MM.1S (cell line): ENCODE measurements at regions not wholly inside any gene's neighbourhood (a gene's known extent, or its start where the extent isn't known, plus 50 kb on each side); places are given as distances from the start of the nearest gene placed in this dataset.

Experiments
- DNase-seq: peaks from one replicate; pipeline ENCODE4 v3.0.0-alpha.2; 2015
- H2AFZ ChIP-seq: fragments of 300-600 bp; sonication (generic); 2 replicates; pipeline ENCODE4 v1.6.0; 2016; ENCODE audit warnings: antibody characterized with exemption, low read length
- H3F3A ChIP-seq: fragments of 300-600 bp; sonication (generic); 2 replicates; pipeline ENCODE4 v1.6.1; 2016; ENCODE audit warnings: mild to moderate bottlenecking, antibody characterized with exemption, low read length, moderate library complexity, mixed read lengths; ENCODE audit not compliant: insufficient read depth
- H3K27ac ChIP-seq: fragments of 300-600 bp; sonication (generic); 2 replicates; pipeline ENCODE4 v1.5.1; 2016; ENCODE audit warnings: mild to moderate bottlenecking, low read length
- H3K27me3 ChIP-seq: fragments of 300-600 bp; sonication (generic); replicated peaks from 2 replicates; pipeline ENCODE4 v1.6.0; 2016; ENCODE audit warnings: low read length; ENCODE audit not compliant: insufficient read depth
- H3K36me3 ChIP-seq: fragments of 300-600 bp; sonication (generic); replicated peaks from 2 replicates; pipeline ENCODE4 v1.6.1; 2016; ENCODE audit warnings: mild to moderate bottlenecking, low read length, mixed read lengths; ENCODE audit not compliant: insufficient read depth
- H3K4me1 ChIP-seq: fragments of 300-600 bp; sonication (generic); 2 replicates; pipeline ENCODE4 v1.6.1; 2016; ENCODE audit warnings: low read length, mixed read lengths
- H3K4me2 ChIP-seq: fragments of 300-600 bp; sonication (generic); 2 replicates; pipeline ENCODE4 v1.6.0; 2016; ENCODE audit warnings: low read depth, low read length
- H3K4me3 ChIP-seq: fragments of 300-600 bp; sonication (generic); 2 replicates; pipeline ENCODE4 v1.5.1; 2016; ENCODE audit warnings: low read length, mixed read lengths
- H3K79me2 ChIP-seq: fragments of 300-600 bp; sonication (generic); 2 replicates; pipeline ENCODE4 v1.6.1; 2016; ENCODE audit warnings: mixed run types, low read length, mixed read lengths
- H3K9ac ChIP-seq: fragments of 300-600 bp; sonication (generic); 2 replicates; pipeline ENCODE4 v1.6.1; 2016; ENCODE audit warnings: low read length, mixed read lengths
- H3K9me2 ChIP-seq: fragments of 300-600 bp; sonication (generic); replicated peaks from 2 replicates; pipeline ENCODE4 v1.6.1; 2016; ENCODE audit warnings: mild to moderate bottlenecking, low read length, mixed read lengths; ENCODE audit not compliant: insufficient read depth
- H3K9me3 ChIP-seq: fragments of 300-600 bp; sonication (generic); replicated peaks from 2 replicates; pipeline ENCODE4 v1.6.1; 2016; ENCODE audit warnings: mild to moderate bottlenecking, low read length, mixed read lengths; ENCODE audit not compliant: insufficient read depth
- H4K20me1 ChIP-seq: fragments of 300-600 bp; sonication (generic); 2 replicates; pipeline ENCODE4 v1.6.1; 2016; ENCODE audit warnings: mild to moderate bottlenecking, low read length, moderate library complexity, mixed read lengths; ENCODE audit not compliant: insufficient read depth
- EZH2 ChIP-seq: fragments of 300-600 bp; sonication (generic); optimal IDR thresholded peaks from 2 replicates; pipeline ENCODE3; 2017; ENCODE audit warnings: low read depth, mild to moderate bottlenecking, antibody characterized with exemption, low read length, mixed read lengths
- EZH2phosphoT487 ChIP-seq: fragments of 300-600 bp; sonication (generic); IDR thresholded peaks from 2 replicates; pipeline ENCODE4 v1.6.1; 2018; ENCODE audit warnings: antibody characterized with exemption, low read length
- TF ChIP-seq, protein P1 (sequence below): fragments of 300-600 bp; sonication (generic); IDR thresholded peaks from 2 replicates; pipeline ENCODE4 v1.5.1; 2016; ENCODE audit warnings: antibody characterized with exemption, low read length, mixed read lengths

DNA sequence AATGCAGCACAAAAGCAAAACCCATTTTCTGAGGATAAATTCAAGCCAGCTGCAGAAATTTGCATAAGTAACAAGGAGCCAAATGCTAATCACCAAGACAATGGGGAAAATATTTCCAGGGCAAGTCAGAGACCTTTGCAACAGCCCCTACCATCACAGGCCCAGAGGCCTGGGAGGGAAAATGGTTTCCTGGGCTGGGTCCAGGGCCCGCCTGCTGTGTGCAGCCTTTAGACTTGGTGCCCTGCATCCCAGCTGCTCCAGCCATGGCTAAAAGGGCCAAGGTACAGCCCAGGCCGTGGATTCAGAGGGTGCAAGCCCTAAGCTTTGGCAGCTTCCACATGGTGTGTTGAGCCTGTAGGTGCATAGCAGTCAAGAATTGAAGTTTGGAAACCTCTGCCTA lies 309.5 kb upstream of the SGCG start:
- H3K4me1 ChIP-seq = no peaks in the 10 kb centered on the region
- no peaks in the 10 kb centered on the region for H3K27me3 ChIP-seq
- no peak overlapping the region for H3K9ac ChIP-seq
- H3K79me2 ChIP-seq = no peaks in the 10 kb centered on the region
- no peaks in the 10 kb centered on the region for H4K20me1 ChIP-seq
- H3F3A ChIP-seq = no peaks in the 10 kb centered on the region
- TF ChIP-seq, protein P1, sequence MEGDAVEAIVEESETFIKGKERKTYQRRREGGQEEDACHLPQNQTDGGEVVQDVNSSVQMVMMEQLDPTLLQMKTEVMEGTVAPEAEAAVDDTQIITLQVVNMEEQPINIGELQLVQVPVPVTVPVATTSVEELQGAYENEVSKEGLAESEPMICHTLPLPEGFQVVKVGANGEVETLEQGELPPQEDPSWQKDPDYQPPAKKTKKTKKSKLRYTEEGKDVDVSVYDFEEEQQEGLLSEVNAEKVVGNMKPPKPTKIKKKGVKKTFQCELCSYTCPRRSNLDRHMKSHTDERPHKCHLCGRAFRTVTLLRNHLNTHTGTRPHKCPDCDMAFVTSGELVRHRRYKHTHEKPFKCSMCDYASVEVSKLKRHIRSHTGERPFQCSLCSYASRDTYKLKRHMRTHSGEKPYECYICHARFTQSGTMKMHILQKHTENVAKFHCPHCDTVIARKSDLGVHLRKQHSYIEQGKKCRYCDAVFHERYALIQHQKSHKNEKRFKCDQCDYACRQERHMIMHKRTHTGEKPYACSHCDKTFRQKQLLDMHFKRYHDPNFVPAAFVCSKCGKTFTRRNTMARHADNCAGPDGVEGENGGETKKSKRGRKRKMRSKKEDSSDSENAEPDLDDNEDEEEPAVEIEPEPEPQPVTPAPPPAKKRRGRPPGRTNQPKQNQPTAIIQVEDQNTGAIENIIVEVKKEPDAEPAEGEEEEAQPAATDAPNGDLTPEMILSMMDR = no peak
- TF ChIP-seq EZH2phosphoT487 = no peak
- H3K9me2 ChIP-seq = no peaks in the 10 kb centered on the region
- no peak for DNase-seq
- H3K9me3 ChIP-seq = no peaks in the 10 kb centered on the region
- no peak overlapping the region for H3K4me3 ChIP-seq
- no peak overlapping the region for H2AFZ ChIP-seq
- H3K4me2 ChIP-seq = no peak overlapping the region
- H3K36me3 ChIP-seq = no peaks in the 10 kb centered on the region
- no peak overlapping the region for H3K27ac ChIP-seq

GRCh38 chr13:22874839-22875238 lies 305.9 kb upstream of the SGCG start:
- H3K27ac ChIP-seq = no peak overlapping the region
- H3K9me2 ChIP-seq = no peaks in the 10 kb centered on the region
- H3K4me1 ChIP-seq = no peaks in the 10 kb centered on the region
- H3K4me3 ChIP-seq = no peak overlapping the region
- no peaks in the 10 kb centered on the region for H3K9me3 ChIP-seq
- DNase-seq = no peak
- TF ChIP-seq EZH2phosphoT487 (no peak), EZH2 (no peak)
- TF ChIP-seq, protein P1 = no peak
- no peaks in the 10 kb centered on the region for H4K20me1 ChIP-seq
- H3K4me2 ChIP-seq = no peak overlapping the region
- H3F3A ChIP-seq = no peaks in the 10 kb centered on the region
- no peaks in the 10 kb centered on the region for H3K27me3 ChIP-seq
- H2AFZ ChIP-seq = no peak overlapping the region
- no peak overlapping the region for H3K9ac ChIP-seq
- H3K79me2 ChIP-seq = no peaks in the 10 kb centered on the region
- no peaks in the 10 kb centered on the region for H3K36me3 ChIP-seq

GRCh38 chr13:22877421-22877820 lies 303.4 kb upstream of the SGCG start:
- Histone ChIP-seq H3F3A (no peaks in the 10 kb centered on the region), H3K36me3 (no peaks in the 10 kb centered on the region), H3K4me1 (no peaks in the 10 kb centered on the region), H2AFZ (no peak overlapping the region), H4K20me1 (no peaks in the 10 kb centered on the region), H3K27me3 (no peaks in the 10 kb centered on the region), H3K9me2 (no peaks in the 10 kb centered on the region), H3K4me3 (no peak overlapping the region), H3K79me2 (no peaks in the 10 kb centered on the region), H3K9me3 (no peaks in the 10 kb centered on the region), H3K4me2 (no peak overlapping the region), H3K9ac (no peak overlapping the region), H3K27ac (no peak overlapping the region)
- TF ChIP-seq EZH2phosphoT487 (no peak), EZH2 (no peak)
- TF ChIP-seq, protein P1 = no peak
- DNase-seq = no peak
